ENCODE measurements at regions not wholly inside any gene's neighbourhood (a gene's known extent, or its start where the extent isn't known, plus 50 kb on each side); places are given as distances from the start of the nearest gene placed in this dataset.

GRCh38 chr14:50003213-50004021 lies 110.5 kb downstream of the ARF6 start (continued):
- TF ChIP-seq REST (IDR thresholded peaks at IDR 0.05) (peak; percentile 50), ATF3 (IDR thresholded peaks at IDR 0.05) (no peak), TAF1 (conservative IDR thresholded peaks at IDR 0.05) (peak; percentile 73), SP1 (IDR thresholded peaks at IDR 0.05) (peak; percentile 80), HNF4G (IDR thresholded peaks at IDR 0.05) (peak; percentile 88)

GRCh38 chr14:50006141-50006540 lies 110.2 kb downstream of the VCPKMT start:
- H3K36me3 ChIP-seq (ENCODE audit: control insufficient read depth in 4 of 4, insufficient read depth in 3 of 4, low read depth in 1 of 4, low read length in 3 of 4) = no peaks in the 10 kb centered on the region
- no peaks in the 10 kb centered on the region for H3K27me3 ChIP-seq (ENCODE audit: control insufficient read depth in 4 of 4, insufficient read depth in 4 of 4, low read length in 3 of 4)
- 96% methylated on average over 4 of the region's 4 CpGs for WGBS
- no peak overlapping the region for H3K27ac ChIP-seq (ENCODE audit: low read depth in 1 of 2, low read length in 2 of 2)
- peaks cover 1 to 21% (median 19%) of the 10 kb centered on the region in 4 donors for H3K4me1 ChIP-seq (ENCODE audit: control insufficient read depth in 4 of 4, insufficient read depth in 4 of 4, low read length in 3 of 4)
- H3K9ac ChIP-seq (ENCODE audit: low read depth in 1 of 2, low read length in 2 of 2) = no peak overlapping the region
- H3K9me3 ChIP-seq (ENCODE audit: control insufficient read depth in 4 of 4, low read length in 3 of 4) = no peaks in the 10 kb centered on the region
- TF ChIP-seq YY1 (IDR thresholded peaks at IDR 0.05) = no peak
- no peak for TF ChIP-seq TAF1 (conservative IDR thresholded peaks at IDR 0.05)
- TF ChIP-seq HNF4G (IDR thresholded peaks at IDR 0.05) = no peak
- TF ChIP-seq MAX (IDR thresholded peaks at IDR 0.05) = no peak
- TF ChIP-seq ZBTB33 (IDR thresholded peaks at IDR 0.05) = no peak
- TF ChIP-seq EGR1 (IDR thresholded peaks at IDR 0.05; ENCODE audit: low read depth in 2 of 2) = no peak
- no peak for TF ChIP-seq RAD21 (IDR thresholded peaks at IDR 0.05)
- no peak for TF ChIP-seq CTCF (IDR thresholded peaks at IDR 0.05; ENCODE audit: low read depth, low read length, missing input control)
- no peak for TF ChIP-seq REST (IDR thresholded peaks at IDR 0.05)
- no peak overlapping the region for H3K4me3 ChIP-seq (ENCODE audit: low read depth in 1 of 3, low read length in 3 of 3)
- no peak for DNase-seq (ENCODE audit: low spot score)
